GM12892 (cell line): ENCODE measurements at regions not wholly inside any gene's neighbourhood (a gene's known extent, or its start where the extent isn't known, plus 50 kb on each side); places are given as distances from the start of the nearest gene placed in this dataset.
"Not testable (repeated sequence)": the region's sequence is repeated elsewhere in the genome, so short reads cannot be mapped to it uniquely, and the experiment has no call there.

Experiments
- DNase-seq: peaks from one replicate; pipeline ENCODE4 v3.0.0; 2011; ENCODE audit not compliant: insufficient read length
- FAIRE-seq: peaks from 2 replicates; lab custom pipeline; 2011; peaks lifted over from hg19 to GRCh38; lab: Jason Lieb, UNC
- POLR2A ChIP-seq: IDR thresholded peaks from 2 replicates; pipeline ENCODE4 v1.6.1; 2011; ENCODE audit warnings: low read depth, low read length, control low read depth
- POLR2AphosphoS5 ChIP-seq: IDR thresholded peaks from 2 replicates; pipeline ENCODE4 v1.6.1; 2011; ENCODE audit warnings: low read depth, low read length, control low read depth
- TAF1 ChIP-seq: IDR thresholded peaks from 2 replicates; pipeline ENCODE4 v1.6.1; 2011; ENCODE audit warnings: low read depth, mild to moderate bottlenecking, control low read depth, low read length, borderline replicate concordance

DNA sequence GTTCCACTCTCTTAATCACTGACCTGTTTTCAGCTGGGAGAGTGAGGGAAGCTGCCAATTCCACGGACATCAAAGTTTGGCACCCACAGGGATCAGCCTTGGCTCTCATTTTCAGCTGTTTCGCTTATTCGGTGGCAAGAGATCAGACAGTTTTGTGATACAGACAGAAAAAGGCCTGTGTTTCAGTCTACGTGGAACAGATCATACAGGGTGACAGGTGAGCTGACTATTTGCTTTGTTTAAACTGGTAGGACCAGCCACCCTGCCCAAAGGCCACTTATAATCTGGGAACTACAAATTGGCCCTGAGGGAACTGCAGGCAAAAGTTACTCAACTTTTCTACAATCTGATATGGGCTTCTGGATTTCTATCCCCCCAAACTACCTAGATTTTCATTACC, 128.6 kb downstream of the ZNF467 start:
- TF ChIP-seq POLR2A (no peak), POLR2AphosphoS5 (no peak), TAF1 (no peak)
- DNase-seq = no peak
- no peak for FAIRE-seq

DNA sequence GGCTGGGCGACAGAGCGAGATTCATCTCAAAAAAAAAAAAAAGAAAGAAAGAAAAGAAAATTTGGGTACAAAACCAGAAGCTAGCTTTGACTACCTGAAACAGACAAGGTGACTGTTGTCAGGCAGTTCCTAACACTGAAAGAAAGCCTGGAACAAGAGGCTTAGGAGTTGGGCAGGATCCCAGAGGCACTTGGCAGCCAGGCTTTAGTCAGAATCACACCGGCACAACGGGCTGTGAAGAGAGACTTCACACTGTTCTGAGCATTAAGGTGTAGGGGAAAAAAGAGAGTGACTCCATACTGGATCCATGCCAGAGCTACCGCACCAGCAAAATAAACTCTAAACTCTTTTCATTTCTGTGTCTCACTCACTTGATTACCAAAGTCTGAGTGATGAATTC, 130.8 kb downstream of the ZNF467 start:
- no peak for TF ChIP-seq POLR2AphosphoS5
- no peak for TF ChIP-seq POLR2A
- TF ChIP-seq TAF1 = no peak
- DNase-seq = no peak
- no peak for FAIRE-seq

DNA sequence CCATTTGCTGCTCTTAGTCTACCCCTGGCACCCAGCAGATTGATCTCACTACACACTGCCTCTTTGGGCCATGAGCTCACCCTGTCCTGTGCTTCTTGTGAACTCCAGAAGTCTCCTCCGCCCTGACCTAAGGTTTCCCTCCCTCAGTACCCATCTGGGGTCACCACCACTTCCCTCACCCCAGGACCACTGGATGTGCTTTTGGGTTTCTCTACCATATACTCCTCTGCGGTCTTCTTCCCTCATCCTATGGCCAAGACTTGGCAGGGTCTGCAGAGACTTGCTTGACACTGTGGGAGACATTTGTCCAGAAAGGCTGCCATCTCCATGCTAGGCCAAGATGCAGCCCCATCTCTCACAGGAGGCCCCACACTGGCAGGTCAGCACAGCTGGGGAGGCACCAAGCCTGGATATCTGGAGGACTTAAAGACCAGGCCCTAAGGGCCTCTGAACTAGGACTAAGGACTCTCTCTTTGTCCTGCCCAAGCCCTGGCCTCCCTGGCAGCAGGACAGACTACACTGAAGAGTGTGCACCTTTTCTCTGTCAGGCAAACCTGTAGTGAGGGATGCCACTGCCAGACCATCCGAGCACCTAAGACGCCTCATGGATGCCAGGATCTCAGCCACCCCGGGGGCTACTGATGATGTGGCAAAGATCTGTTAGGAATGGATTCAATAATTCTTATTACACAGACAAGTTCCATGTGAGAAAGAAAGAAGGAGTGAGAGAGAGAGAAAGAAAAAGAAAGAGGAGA, 134.6 kb downstream of the ZNF467 start:
- FAIRE-seq (no peak), DNase-seq (no peak)
- TF ChIP-seq POLR2A = no peak

- no peak for TF ChIP-seq TAF1
- TF ChIP-seq POLR2AphosphoS5 = no peak
- TF ChIP-seq POLR2A = no peak
- DNase-seq (no peak), FAIRE-seq (no peak)
Measured at GRCh38 chr7:149637911-149638565, 135.3 kb downstream of the ZNF467 start.

DNA sequence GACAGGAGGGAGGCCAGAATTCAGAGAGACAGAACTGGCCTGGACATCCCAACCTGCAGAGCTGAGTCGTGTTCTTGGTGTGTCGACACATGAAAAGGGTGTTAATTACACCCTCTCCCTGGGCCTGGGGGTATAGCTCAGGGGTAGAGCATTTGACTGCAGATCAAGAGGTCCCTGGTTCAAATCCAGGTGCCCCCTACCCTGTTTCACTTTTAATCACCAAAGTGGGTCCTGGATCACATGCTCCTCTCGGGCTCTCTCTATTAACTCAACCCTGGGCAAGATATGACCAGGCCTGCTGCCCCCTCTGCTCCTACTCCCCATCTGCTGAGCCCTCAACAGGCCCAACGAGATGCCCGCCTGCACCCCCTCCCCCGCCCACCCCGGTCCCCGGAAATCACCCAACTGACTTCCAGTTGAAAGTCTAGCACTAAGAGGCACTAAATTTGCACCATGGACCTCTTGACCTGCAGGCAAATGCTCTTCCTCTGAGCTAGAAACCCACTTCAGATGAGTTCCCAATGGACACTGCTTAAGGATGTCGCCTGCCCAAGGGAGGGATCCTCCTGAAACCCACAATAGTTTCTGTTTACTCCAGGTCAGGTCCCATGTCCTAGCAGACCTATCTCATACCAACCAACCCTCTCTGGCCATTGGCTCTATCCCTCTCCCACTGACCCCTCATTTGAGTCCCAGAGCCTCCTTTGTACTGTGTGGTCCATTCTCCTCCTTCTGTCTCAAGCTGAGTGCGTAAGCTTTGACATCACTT, 137.6 kb downstream of the ZNF467 start:
- DNase-seq = no peak
- FAIRE-seq = no peak
- no peak for TF ChIP-seq POLR2A
- TF ChIP-seq TAF1 = no peak
- TF ChIP-seq POLR2AphosphoS5 = no peak

GRCh38 chr7:149633976-149634945, 136.7 kb upstream of the ZNF746 start:
- TF ChIP-seq TAF1 = no peak
- TF ChIP-seq POLR2A = no peak
- TF ChIP-seq POLR2AphosphoS5 = no peak
- FAIRE-seq = no peak

DNA sequence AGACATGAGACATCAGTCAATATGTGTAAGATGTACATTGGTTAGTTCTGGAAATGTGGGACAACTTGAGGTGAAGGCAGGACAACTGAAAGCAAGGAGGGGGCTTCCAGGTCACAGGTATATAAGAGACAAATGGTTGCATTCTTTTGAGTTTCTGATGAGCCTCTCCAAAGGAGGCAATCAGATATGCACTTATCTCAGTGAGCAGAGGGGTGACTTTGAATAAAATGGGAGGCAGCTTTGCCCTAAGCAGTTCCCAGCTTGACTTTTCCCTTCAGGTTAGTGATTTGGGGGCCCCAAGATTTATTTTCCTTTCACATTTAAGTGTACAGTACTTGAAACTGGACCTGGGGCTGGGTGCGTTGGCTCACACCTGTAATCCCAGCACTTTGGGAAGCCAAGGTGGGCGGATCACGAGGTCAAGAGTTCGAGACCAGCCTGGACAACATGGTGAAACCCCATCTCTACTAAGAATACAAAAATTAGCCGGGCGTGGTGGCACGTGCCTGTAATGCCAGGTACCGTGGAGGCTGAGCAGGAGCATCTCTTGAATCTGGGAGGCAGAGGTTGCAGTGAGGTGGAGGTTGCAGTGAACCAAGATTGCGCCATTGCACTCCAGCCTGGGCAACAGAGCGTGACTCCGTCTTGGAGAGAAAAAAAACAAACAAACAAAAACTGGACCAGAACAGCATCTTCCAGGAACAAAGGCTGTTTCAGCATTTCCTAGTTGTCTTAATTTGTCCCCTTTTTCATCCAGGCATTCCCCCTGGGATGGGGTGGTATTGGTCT, 130.9 kb upstream of the ZNF746 start:
- not testable (repeated sequence) for FAIRE-seq, DNase-seq

More at GRCh38 chr7:149633976-149634945, 136.7 kb upstream of the ZNF746 start:
- no peak for DNase-seq

DNA sequence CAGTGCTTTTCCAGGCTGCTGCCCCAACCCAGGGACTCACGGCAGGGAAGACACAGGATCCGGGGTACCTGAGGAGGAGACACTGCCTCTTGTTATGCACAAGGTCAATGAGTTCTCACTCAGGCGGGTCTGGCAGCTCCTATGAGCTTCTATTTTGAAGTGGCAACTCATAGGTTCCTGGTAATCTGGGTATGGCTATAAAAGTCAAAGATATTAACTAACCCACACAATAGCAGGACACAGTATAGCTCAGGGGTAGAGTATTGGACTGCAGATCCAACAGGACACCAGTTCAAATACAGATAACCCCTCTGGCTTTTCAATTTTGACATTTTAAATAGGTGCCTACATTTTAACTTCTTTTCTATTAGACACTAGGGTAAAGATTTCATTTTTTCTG, 130.3 kb upstream of the ZNF746 start:
- DNase-seq (no peak), FAIRE-seq (no peak)
- no peak for TF ChIP-seq TAF1
- no peak for TF ChIP-seq POLR2A
- TF ChIP-seq POLR2AphosphoS5 = no peak

GRCh38 chr7:149626972-149627371, 129.4 kb upstream of the ZNF746 start:
- TF ChIP-seq POLR2AphosphoS5 = no peak
- no peak for TF ChIP-seq POLR2A
- TF ChIP-seq TAF1 = no peak
- FAIRE-seq (no peak), DNase-seq (no peak)

DNA sequence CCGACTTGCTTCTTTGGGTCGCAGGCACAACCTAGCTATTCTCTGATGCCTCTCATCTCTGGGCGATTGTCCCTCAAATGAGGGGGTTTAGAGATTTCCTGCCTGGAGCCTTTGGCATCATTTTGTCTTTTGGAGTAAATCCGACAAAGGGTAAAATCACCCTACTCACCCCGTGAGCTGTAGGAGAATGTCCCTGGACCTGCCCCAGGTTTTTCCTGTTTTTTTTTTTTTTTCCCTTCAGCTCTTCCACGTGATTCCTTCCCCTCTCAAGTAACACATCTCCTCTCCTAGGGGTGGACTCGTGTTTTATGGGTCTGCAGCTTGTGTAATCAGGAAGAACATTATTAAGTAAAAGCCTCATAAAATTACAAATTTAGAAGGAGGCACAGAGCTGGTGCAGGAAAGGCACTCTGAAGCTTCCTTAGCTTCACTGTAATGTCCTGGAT, 128.4 kb upstream of the ZNF746 start:
- no peak for TF ChIP-seq POLR2AphosphoS5
- TF ChIP-seq POLR2A = no peak
- TF ChIP-seq TAF1 = no peak
- FAIRE-seq (no peak), DNase-seq (no peak)
